Colonic mucosa (tissue), 4 donors: ENCODE measurements at regions not wholly inside any gene's neighbourhood (a gene's known extent, or its start where the extent isn't known, plus 50 kb on each side); places are given as distances from the start of the nearest gene placed in this dataset.

Experiments
- DNase-seq: peaks from one replicate; pipeline ENCODE4 v3.0.0-alpha.2; 2020
- H3K27ac ChIP-seq: fragments of 200-600 bp; one replicate; pipeline ENCODE4 v1.8.0; 2021
- H3K27me3 ChIP-seq: fragments of 200-600 bp; one replicate; pipeline ENCODE4 v1.8.0; 2021
- H3K36me3 ChIP-seq: fragments of 200-600 bp; one replicate; pipeline ENCODE4 v1.8.0; 2021
- H3K4me1 ChIP-seq: fragments of 200-600 bp; one replicate; pipeline ENCODE4 v1.8.0; 2021; ENCODE audit warnings: mild to moderate bottlenecking
- H3K4me3 ChIP-seq: fragments of 200-600 bp; one replicate; pipeline ENCODE4 v1.8.0; 2021
- H3K9ac ChIP-seq, 2 donors: one replicate each; pipeline ENCODE4 v1.7.0; 2013; ENCODE audit warnings: control low read depth in 2 of 2, low read depth in 2 of 2, low read length in 2 of 2
- H3K9me3 ChIP-seq: fragments of 200-600 bp; one replicate; pipeline ENCODE4 v1.8.0; 2021
- intact Hi-C: fragments of 100-400 bp; cut with DNase I; formaldehyde crosslinking; loops from one replicate; pipeline ENCODE4 v1.14.1; 2022
- TF ChIP-seq, protein P1 (sequence below): fragments of 200-600 bp; IDR thresholded peaks from one replicate; pipeline ENCODE4 v1.8.0; 2022; ENCODE audit warnings: antibody characterized with exemption, mild to moderate bottlenecking
- donor health status: healthy.
- donor health status: DM: no; HTN: no; CAD: no.
- donor health status: DM: no; HTN: no; CAD: no.

DNA sequence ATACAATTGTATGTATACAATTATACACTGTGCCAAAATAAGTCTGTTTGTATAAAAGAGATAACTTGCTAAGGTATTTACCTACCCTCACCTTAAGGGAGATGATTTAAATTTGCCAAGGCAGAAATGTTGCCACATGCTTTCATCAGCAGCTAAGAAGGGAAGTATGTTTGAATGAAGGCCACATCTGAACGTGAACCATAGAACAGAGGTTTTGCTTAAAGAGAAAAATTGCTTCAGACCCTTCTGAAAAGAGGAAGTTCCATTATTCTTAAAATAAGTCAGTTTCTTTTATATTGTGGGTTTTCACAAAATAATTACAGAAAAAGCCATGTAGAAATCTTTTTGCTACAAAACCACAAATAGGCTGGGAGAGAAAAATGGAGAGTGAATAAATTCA lies 621.5 kb upstream of the HTR2C start:
- TF ChIP-seq, protein P1, sequence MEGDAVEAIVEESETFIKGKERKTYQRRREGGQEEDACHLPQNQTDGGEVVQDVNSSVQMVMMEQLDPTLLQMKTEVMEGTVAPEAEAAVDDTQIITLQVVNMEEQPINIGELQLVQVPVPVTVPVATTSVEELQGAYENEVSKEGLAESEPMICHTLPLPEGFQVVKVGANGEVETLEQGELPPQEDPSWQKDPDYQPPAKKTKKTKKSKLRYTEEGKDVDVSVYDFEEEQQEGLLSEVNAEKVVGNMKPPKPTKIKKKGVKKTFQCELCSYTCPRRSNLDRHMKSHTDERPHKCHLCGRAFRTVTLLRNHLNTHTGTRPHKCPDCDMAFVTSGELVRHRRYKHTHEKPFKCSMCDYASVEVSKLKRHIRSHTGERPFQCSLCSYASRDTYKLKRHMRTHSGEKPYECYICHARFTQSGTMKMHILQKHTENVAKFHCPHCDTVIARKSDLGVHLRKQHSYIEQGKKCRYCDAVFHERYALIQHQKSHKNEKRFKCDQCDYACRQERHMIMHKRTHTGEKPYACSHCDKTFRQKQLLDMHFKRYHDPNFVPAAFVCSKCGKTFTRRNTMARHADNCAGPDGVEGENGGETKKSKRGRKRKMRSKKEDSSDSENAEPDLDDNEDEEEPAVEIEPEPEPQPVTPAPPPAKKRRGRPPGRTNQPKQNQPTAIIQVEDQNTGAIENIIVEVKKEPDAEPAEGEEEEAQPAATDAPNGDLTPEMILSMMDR = no peak
- Histone ChIP-seq H3K4me1 (no peaks in the 10 kb centered on the region), H3K9me3 (no peaks in the 10 kb centered on the region), H3K9ac (no peak overlapping the region), H3K36me3 (no peaks in the 10 kb centered on the region), H3K27me3 (no peaks in the 10 kb centered on the region), H3K27ac (no peak overlapping the region), H3K4me3 (no peak overlapping the region)
- intact Hi-C loops = no loop called here
- no peak for DNase-seq

DNA sequence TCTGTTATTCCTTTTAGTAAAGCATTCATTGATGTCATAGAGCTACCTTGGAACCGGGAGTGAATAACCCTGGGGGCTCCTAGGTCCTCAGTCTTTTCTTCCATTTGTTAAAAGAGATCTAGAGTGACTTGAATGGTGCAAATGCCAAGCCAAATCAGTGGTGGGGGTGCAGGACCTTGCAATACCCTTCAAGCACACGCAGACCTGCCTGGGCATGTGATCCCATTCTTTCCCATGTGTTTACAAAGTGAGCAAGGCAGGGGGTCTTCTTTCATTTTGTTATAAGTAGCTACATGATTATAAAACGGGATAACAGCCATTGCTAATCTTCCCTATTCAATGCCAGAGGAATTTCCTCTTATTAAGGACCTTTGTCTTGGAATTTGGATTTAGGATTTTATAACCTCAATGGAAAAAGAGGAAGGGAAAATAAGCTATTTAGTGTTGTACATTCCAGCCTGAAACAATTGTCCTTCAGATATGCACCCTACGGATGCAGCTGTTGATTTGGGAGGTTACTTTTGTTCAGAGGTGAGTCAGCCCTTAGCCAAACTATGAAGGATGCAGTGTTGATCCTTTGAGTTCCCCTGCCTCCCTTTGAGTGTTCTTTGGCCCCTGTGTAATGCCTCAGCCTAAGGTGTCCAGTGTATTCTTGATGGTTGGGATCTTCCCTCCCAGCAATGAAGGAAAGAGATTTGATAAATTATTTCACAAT lies 623.8 kb upstream of the HTR2C start:
- intact Hi-C loops = no loop called here
- H3K4me1 ChIP-seq = no peaks in the 10 kb centered on the region
- H3K4me3 ChIP-seq = no peak overlapping the region
- H3K27ac ChIP-seq = no peak overlapping the region
- H3K36me3 ChIP-seq = no peaks in the 10 kb centered on the region
- no peaks in the 10 kb centered on the region for H3K9me3 ChIP-seq
- TF ChIP-seq, protein P1 = no peak
- no peaks in the 10 kb centered on the region for H3K27me3 ChIP-seq
- no peak overlapping the region for H3K9ac ChIP-seq
- DNase-seq = no peak

DNA sequence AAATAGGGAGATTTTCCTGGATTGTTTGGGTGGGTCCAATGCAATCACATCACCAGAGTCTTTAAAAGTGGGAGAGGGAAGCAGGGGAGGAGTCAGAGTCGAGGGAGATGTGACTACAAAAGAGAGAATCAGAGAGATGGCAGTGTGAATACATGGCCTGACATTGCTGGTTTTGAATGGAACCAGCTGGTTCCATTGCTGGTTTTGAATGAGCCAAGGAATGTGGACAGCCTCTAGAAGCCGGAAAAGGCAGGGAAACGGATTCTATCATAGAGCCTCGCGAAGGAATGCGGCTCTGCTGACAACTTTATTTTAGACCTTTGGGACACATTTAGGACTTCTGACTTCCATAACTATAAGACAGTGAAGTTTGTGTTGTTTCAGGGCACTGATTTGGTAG lies 627.0 kb upstream of the HTR2C start:
- intact Hi-C loops = no loop called here
- Histone ChIP-seq H3K9ac (no peak overlapping the region), H3K9me3 (no peaks in the 10 kb centered on the region), H3K4me1 (no peaks in the 10 kb centered on the region), H3K4me3 (no peak overlapping the region), H3K36me3 (no peaks in the 10 kb centered on the region), H3K27me3 (no peaks in the 10 kb centered on the region), H3K27ac (no peak overlapping the region)
- TF ChIP-seq, protein P1 = no peak
- no peak for DNase-seq

DNA sequence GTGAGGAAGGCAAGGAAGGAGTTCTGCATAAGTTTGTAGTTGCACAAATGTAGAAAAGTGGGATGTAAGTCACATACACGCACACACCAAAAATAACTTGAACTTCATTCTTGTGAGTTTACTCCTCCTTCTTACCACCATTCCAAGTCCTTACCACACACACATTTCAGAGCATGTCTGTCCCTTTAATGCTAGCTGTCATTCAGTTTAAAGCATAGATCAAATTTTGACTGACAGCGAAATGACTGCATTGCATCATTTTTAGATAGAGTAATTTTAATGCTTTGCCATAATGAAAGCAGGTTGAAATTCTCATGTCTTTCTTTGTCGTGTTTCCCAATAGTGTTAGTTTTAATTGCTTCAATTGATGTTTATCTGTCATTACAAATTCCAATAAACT lies 629.6 kb upstream of the HTR2C start:
- no peak for DNase-seq
- no peaks in the 10 kb centered on the region for H3K36me3 ChIP-seq
- no peaks in the 10 kb centered on the region for H3K27me3 ChIP-seq
- intact Hi-C loops = no loop called here
- TF ChIP-seq, protein P1 = no peak
- H3K9me3 ChIP-seq = no peaks in the 10 kb centered on the region
- no peaks in the 10 kb centered on the region for H3K4me1 ChIP-seq
- no peak overlapping the region for H3K4me3 ChIP-seq
- H3K9ac ChIP-seq = no peak overlapping the region
- no peak overlapping the region for H3K27ac ChIP-seq

DNA sequence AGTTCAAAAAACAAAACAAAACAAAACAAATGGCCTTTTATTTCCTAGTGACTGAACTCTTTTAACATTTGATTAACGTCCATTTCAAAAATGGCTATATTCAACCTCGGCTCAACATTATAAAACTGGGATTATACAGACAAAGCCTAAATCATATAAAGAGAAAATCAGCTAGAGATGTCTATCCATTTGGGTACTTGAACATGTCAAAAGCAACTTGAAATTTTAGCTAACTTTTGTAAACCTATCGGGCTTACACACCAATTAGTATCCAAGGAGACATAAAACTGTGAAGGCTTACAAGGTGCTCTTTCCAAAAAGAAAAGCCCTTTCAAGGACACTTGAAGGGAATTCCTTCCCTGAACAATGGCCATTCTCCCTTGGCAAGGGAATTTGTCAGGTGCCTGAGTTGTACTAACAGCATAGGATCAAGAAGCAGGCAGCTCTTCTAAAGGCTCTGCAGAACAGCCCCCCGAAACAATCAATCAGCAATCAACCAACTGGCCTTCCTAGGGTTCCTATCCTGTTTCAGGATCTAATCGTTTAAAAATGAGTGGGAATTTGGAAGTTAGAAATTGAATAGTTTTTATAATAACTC lies 633.7 kb upstream of the HTR2C start:
- H3K9me3 ChIP-seq = no peaks in the 10 kb centered on the region
- no peaks in the 10 kb centered on the region for H3K27me3 ChIP-seq
- TF ChIP-seq, protein P1 = no peak
- H3K27ac ChIP-seq = no peak overlapping the region
- intact Hi-C loops = no loop called here
- no peaks in the 10 kb centered on the region for H3K36me3 ChIP-seq
- H3K4me3 ChIP-seq = no peak overlapping the region
- H3K4me1 ChIP-seq = no peaks in the 10 kb centered on the region
- no peak for DNase-seq
- no peak overlapping the region for H3K9ac ChIP-seq
